AG10803 (cell line): ENCODE measurements at regions not wholly inside any gene's neighbourhood (a gene's known extent, or its start where the extent isn't known, plus 50 kb on each side); places are given as distances from the start of the nearest gene placed in this dataset.
A peak's percentile ranks its signal among the peaks of the same experiment; 100 is the strongest.

Experiments used
- DNase-seq: peaks from one replicate; pipeline ENCODE4 v3.0.0; 2010; ENCODE audit warnings: low read depth
- H3K4me3 ChIP-seq: 2 replicates; pipeline ENCODE4 v1.5.1; 2011; ENCODE audit warnings: mild to moderate bottlenecking, low read length, control low read depth
- TF ChIP-seq, protein P1 (sequence below): conservative IDR thresholded peaks from 2 replicates; pipeline ENCODE4 v1.5.1; 2011; ENCODE audit warnings: mild to moderate bottlenecking, low read length, control low read depth, inconsistent platforms

DNA sequence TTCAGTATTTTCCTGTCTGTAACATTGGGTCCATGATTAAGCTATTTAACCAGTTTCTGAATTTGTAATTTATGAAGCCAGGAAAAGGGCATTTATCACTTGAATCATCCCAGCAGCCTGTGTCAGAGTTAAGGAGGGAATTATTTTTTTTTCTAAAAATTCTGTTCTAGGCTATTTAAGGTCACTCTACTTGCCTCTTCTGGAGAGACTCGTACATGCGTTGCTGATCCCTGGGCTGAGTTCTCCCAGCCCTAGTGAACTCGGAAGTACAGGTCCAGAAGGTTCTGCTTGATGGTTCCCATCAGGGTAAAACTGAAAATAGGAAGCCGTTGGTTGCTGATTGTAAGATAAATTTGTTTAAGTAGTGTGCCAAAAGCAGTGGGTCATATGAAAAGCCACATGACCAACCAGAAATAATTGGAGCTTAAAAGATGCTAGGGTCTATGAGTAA, 90.7 kb downstream of the GPR88 start:
- H3K4me3 ChIP-seq: no peak overlapping the region
- TF ChIP-seq, protein P1, sequence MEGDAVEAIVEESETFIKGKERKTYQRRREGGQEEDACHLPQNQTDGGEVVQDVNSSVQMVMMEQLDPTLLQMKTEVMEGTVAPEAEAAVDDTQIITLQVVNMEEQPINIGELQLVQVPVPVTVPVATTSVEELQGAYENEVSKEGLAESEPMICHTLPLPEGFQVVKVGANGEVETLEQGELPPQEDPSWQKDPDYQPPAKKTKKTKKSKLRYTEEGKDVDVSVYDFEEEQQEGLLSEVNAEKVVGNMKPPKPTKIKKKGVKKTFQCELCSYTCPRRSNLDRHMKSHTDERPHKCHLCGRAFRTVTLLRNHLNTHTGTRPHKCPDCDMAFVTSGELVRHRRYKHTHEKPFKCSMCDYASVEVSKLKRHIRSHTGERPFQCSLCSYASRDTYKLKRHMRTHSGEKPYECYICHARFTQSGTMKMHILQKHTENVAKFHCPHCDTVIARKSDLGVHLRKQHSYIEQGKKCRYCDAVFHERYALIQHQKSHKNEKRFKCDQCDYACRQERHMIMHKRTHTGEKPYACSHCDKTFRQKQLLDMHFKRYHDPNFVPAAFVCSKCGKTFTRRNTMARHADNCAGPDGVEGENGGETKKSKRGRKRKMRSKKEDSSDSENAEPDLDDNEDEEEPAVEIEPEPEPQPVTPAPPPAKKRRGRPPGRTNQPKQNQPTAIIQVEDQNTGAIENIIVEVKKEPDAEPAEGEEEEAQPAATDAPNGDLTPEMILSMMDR: no peak
- peak; percentile 24 for DNase-seq

DNA sequence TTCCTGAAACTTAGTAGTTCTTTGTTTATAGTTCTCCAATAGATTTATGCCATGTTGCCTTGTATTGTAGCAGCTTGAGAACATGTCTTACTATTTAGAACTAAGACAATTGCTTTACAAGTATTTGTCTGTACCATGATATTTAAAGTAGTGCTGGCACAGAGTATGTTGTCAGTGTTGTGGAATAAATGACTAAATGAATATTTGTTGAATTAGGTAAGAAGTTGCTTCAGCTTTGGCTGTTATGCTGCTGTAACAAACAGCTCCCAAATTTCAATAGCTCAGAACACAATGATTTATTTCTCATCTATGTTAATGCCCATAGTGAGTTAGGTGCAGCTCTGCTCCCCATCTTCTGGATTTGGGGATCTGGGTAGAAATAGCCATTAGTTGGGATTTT, 90.2 kb upstream of the VCAM1 start:
- H3K4me3 ChIP-seq: no peak overlapping the region
- peak; percentile 78 for DNase-seq
- TF ChIP-seq, protein P1: no peak

GRCh38 chr1:100631015-100631551, 88.5 kb upstream of the VCAM1 start:
- TF ChIP-seq, protein P1: no peak
- no peak overlapping the region for H3K4me3 ChIP-seq
- peak; percentile 88 for DNase-seq

DNA sequence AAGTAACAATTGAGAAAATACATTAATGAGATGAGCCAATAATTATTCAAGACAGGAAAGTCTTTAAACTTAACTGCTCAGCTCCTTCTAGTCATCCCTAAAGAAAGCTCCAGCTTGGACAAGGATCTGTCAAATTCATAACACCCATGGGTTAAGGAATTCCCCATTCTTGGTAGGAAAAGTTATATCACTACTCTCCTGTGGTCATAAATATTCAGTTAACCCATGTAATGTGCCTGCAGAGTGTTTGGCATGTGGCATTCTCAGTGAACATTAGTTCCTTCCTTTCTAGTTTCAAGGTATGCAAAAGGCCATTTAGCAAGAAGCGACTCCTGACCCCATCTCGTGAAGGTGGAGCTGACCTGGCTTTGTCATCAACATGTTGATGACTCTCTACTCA, 76.7 kb upstream of the VCAM1 start:
- DNase-seq: no peak
- TF ChIP-seq, protein P1: no peak

DNA sequence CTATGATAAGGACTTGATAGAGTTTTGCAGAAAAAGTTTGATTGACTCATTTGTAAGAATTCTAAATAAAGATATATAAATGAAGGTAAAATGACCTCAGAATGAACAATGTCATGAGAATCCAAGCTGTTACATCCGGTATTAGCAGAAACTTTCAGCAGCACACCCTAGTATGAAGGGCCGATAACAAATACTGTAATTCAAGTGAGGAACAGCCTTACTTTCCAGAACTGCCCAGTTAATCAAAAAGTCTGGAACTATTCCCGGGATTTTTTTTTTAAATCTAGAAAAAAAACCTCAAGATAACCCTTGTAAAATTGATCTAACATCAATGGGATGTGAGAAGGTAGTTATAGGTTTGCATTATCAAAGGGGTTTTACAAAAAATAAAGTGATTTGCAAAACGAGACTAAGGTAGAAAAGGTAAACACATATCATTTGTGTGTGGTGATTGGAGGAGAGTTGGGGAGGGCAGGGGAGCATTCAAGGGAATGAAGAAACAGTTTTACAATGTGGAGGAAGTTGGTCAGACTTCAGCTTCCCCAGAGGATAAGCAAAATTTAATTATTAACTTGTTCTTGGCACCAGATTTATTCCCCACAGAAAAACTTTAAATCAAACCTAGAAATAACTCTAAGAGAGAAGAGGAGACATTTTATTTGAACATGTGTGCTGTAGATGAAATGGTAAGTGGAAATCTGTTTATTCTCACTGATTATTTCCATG, 75.9 kb upstream of the VCAM1 start:
- TF ChIP-seq, protein P1: no peak
- peak; percentile 55 for DNase-seq
- H3K4me3 ChIP-seq: no peak overlapping the region

More for the DNA sequence above, 76.7 kb upstream of the VCAM1 start:
- H3K4me3 ChIP-seq: no peak overlapping the region

GRCh38 chr1:100646001-100646400, 73.5 kb upstream of the VCAM1 start:
- DNase-seq: no peak
- TF ChIP-seq, protein P1: no peak
- H3K4me3 ChIP-seq: no peak overlapping the region

DNA sequence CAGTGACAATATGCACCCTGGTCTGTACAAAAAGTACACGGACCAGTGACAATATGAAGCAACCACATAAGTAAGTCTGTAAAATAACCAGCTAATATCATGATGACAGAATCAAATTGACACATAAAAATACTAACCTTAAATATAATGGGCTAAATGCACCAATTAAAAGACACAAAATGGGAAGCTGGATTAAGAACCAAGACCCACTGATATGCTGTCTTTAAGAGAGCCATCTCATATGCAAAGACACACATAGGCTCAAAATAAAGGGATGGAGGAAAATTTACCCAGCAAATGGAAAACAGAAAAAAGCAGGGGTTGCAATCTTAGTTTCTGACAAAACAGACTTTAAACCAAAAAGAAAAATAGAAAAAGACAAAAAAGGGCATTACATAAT, 70.4 kb upstream of the VCAM1 start:
- no peak overlapping the region for H3K4me3 ChIP-seq
- TF ChIP-seq, protein P1: no peak
- DNase-seq: peak; percentile 17
